IPS-15b (cell line): ENCODE measurements at regions not wholly inside any gene's neighbourhood (a gene's known extent, or its start where the extent isn't known, plus 50 kb on each side); places are given as distances from the start of the nearest gene placed in this dataset.

Experiments
- H3K27me3 ChIP-seq: one replicate; pipeline ENCODE4 v1.6.1; 2013; ENCODE audit warnings: low read length; ENCODE audit not compliant: control insufficient read depth, insufficient read depth
- H3K36me3 ChIP-seq: one replicate; pipeline ENCODE4 v1.6.1; 2013; ENCODE audit warnings: low read length; ENCODE audit not compliant: control insufficient read depth, insufficient read depth
- H3K4me1 ChIP-seq: one replicate; pipeline ENCODE4 v1.6.1; 2013; ENCODE audit warnings: mild to moderate bottlenecking, low read length; ENCODE audit not compliant: control insufficient read depth, insufficient read depth
- H3K4me3 ChIP-seq: one replicate; pipeline ENCODE4 v1.5.1; 2013; ENCODE audit warnings: low read depth, low read length
- H3K9ac ChIP-seq: one replicate; pipeline ENCODE4 v1.6.1; 2013; ENCODE audit warnings: low read depth, mild to moderate bottlenecking, low read length
- H3K9me3 ChIP-seq: one replicate; pipeline ENCODE4 v1.6.1; 2013; ENCODE audit warnings: mild to moderate bottlenecking, low read length; ENCODE audit not compliant: control insufficient read depth, insufficient read depth

- H3K9me3 ChIP-seq: no peaks in the 10 kb centered on the region
- no peak overlapping the region for H3K4me3 ChIP-seq
- H3K36me3 ChIP-seq: no peaks in the 10 kb centered on the region
- H3K4me1 ChIP-seq: no peaks in the 10 kb centered on the region
- H3K27me3 ChIP-seq: peaks cover 9% of the 10 kb centered on the region
- no peak overlapping the region for H3K9ac ChIP-seq
These were observed 221.6 kb downstream of the ENGASE start for GRCh38 chr17:79296243-79296642.

GRCh38 chr17:79295307-79295706, 220.7 kb downstream of the ENGASE start:
- no peak overlapping the region for H3K4me3 ChIP-seq
- H3K27me3 ChIP-seq: peaks cover 9% of the 10 kb centered on the region
- no peaks in the 10 kb centered on the region for H3K9me3 ChIP-seq
- no peak overlapping the region for H3K9ac ChIP-seq
- no peaks in the 10 kb centered on the region for H3K36me3 ChIP-seq
- H3K4me1 ChIP-seq: no peaks in the 10 kb centered on the region

- H3K27me3 ChIP-seq: peaks cover 9% of the 10 kb centered on the region
- no peaks in the 10 kb centered on the region for H3K4me1 ChIP-seq
- no peaks in the 10 kb centered on the region for H3K36me3 ChIP-seq
- H3K9ac ChIP-seq: no peak overlapping the region
- no peaks in the 10 kb centered on the region for H3K9me3 ChIP-seq
- no peak overlapping the region for H3K4me3 ChIP-seq
These were observed 219.9 kb downstream of the ENGASE start for GRCh38 chr17:79294459-79295071.

- Histone ChIP-seq H3K4me1 (no peaks in the 10 kb centered on the region), H3K27me3 (peaks cover 9% of the 10 kb centered on the region), H3K9ac (no peak overlapping the region), H3K9me3 (no peaks in the 10 kb centered on the region), H3K36me3 (no peaks in the 10 kb centered on the region), H3K4me3 (no peak overlapping the region)
These were observed 217.9 kb downstream of the ENGASE start for GRCh38 chr17:79292501-79292900.

GRCh38 chr17:79291391-79291790, 216.8 kb downstream of the ENGASE start:
- H3K4me3 ChIP-seq: no peak overlapping the region
- no peak overlapping the region for H3K9ac ChIP-seq
- no peaks in the 10 kb centered on the region for H3K4me1 ChIP-seq
- H3K27me3 ChIP-seq: peaks cover 9% of the 10 kb centered on the region
- H3K36me3 ChIP-seq: no peaks in the 10 kb centered on the region
- H3K9me3 ChIP-seq: no peaks in the 10 kb centered on the region

- Histone ChIP-seq H3K36me3 (no peaks in the 10 kb centered on the region), H3K27me3 (peaks cover 9% of the 10 kb centered on the region), H3K4me3 (no peak overlapping the region)
These were observed 216.1 kb downstream of the ENGASE start for GRCh38 chr17:79290726-79291125.

GRCh38 chr17:79288950-79289349, 214.3 kb downstream of the ENGASE start:
- no peaks in the 10 kb centered on the region for H3K4me1 ChIP-seq
- H3K9ac ChIP-seq: no peak overlapping the region
- H3K27me3 ChIP-seq: peaks cover 2% of the 10 kb centered on the region
- no peak overlapping the region for H3K4me3 ChIP-seq
- H3K9me3 ChIP-seq: no peaks in the 10 kb centered on the region
- no peaks in the 10 kb centered on the region for H3K36me3 ChIP-seq

More at GRCh38 chr17:79290726-79291125, 216.1 kb downstream of the ENGASE start:
- H3K9me3 ChIP-seq: no peaks in the 10 kb centered on the region
- no peak overlapping the region for H3K9ac ChIP-seq
- H3K4me1 ChIP-seq: no peaks in the 10 kb centered on the region

GRCh38 chr17:79286440-79286839, 211.8 kb downstream of the ENGASE start:
- H3K36me3 ChIP-seq: no peaks in the 10 kb centered on the region
- H3K9me3 ChIP-seq: no peaks in the 10 kb centered on the region
- H3K4me3 ChIP-seq: no peak overlapping the region
- no peak overlapping the region for H3K9ac ChIP-seq
- no peaks in the 10 kb centered on the region for H3K4me1 ChIP-seq
- H3K27me3 ChIP-seq: peaks cover 2% of the 10 kb centered on the region

- Histone ChIP-seq H3K4me3 (no peak overlapping the region), H3K27me3 (peaks cover 2% of the 10 kb centered on the region)
These were observed 211.3 kb downstream of the ENGASE start for GRCh38 chr17:79285973-79286372.

GRCh38 chr17:79282294-79282693, 207.7 kb downstream of the ENGASE start:
- Histone ChIP-seq H3K9me3 (no peaks in the 10 kb centered on the region), H3K27me3 (peaks cover 2% of the 10 kb centered on the region)

More at GRCh38 chr17:79285973-79286372, 211.3 kb downstream of the ENGASE start:
- no peaks in the 10 kb centered on the region for H3K9me3 ChIP-seq
- no peaks in the 10 kb centered on the region for H3K4me1 ChIP-seq
- H3K9ac ChIP-seq: no peak overlapping the region
- H3K36me3 ChIP-seq: no peaks in the 10 kb centered on the region

GRCh38 chr17:79281803-79282202, 207.2 kb downstream of the ENGASE start:
- peaks cover 2% of the 10 kb centered on the region for H3K27me3 ChIP-seq
- no peaks in the 10 kb centered on the region for H3K36me3 ChIP-seq
- H3K4me1 ChIP-seq: no peaks in the 10 kb centered on the region
- H3K4me3 ChIP-seq: no peak overlapping the region
- H3K9ac ChIP-seq: no peak overlapping the region
- no peaks in the 10 kb centered on the region for H3K9me3 ChIP-seq

More at GRCh38 chr17:79282294-79282693, 207.7 kb downstream of the ENGASE start:
- Histone ChIP-seq H3K36me3 (no peaks in the 10 kb centered on the region), H3K9ac (no peak overlapping the region), H3K4me1 (no peaks in the 10 kb centered on the region), H3K4me3 (no peak overlapping the region)

GRCh38 chr17:79280866-79281572, 206.4 kb downstream of the ENGASE start:
- H3K9ac ChIP-seq: no peak overlapping the region
- H3K4me1 ChIP-seq: no peaks in the 10 kb centered on the region
- H3K27me3 ChIP-seq: peaks cover 2% of the 10 kb centered on the region
- no peak overlapping the region for H3K4me3 ChIP-seq
- no peaks in the 10 kb centered on the region for H3K9me3 ChIP-seq
- no peaks in the 10 kb centered on the region for H3K36me3 ChIP-seq
